Astrocyte of the cerebellum (primary cell): ENCODE measurements at regions not wholly inside any gene's neighbourhood (a gene's known extent, or its start where the extent isn't known, plus 50 kb on each side); places are given as distances from the start of the nearest gene placed in this dataset.
A peak's percentile ranks its signal among the peaks of the same experiment; 100 is the strongest.

ENCODE experiments used
- DNase-seq: peaks from one replicate; pipeline ENCODE4 v3.0.0-alpha.2; 2011; ENCODE audit warnings: low read depth
- H3K4me3 ChIP-seq: 2 replicates; pipeline ENCODE4 v1.5.1; 2011; ENCODE audit warnings: mild to moderate bottlenecking, low read depth, low read length, moderate library complexity
- in situ Hi-C: cut with HindIII; loops from 2 replicates; pipeline ENCODE4 v1.10.0; 2017; ENCODE audit warnings: low sequenced_read_pairs
- TF ChIP-seq, protein P1 (sequence below): IDR thresholded peaks from 2 replicates; pipeline ENCODE4 v1.5.1; 2012; ENCODE audit warnings: low read length, low read depth, moderate library complexity, mild to moderate bottlenecking; ENCODE audit errors: missing control alignments

- DNase-seq: no peak
- TF ChIP-seq, protein P1, sequence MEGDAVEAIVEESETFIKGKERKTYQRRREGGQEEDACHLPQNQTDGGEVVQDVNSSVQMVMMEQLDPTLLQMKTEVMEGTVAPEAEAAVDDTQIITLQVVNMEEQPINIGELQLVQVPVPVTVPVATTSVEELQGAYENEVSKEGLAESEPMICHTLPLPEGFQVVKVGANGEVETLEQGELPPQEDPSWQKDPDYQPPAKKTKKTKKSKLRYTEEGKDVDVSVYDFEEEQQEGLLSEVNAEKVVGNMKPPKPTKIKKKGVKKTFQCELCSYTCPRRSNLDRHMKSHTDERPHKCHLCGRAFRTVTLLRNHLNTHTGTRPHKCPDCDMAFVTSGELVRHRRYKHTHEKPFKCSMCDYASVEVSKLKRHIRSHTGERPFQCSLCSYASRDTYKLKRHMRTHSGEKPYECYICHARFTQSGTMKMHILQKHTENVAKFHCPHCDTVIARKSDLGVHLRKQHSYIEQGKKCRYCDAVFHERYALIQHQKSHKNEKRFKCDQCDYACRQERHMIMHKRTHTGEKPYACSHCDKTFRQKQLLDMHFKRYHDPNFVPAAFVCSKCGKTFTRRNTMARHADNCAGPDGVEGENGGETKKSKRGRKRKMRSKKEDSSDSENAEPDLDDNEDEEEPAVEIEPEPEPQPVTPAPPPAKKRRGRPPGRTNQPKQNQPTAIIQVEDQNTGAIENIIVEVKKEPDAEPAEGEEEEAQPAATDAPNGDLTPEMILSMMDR: no peak
- in situ Hi-C loops: no loop called here
These were observed 155.6 kb downstream of the SAMD5 start for GRCh38 chr6:147664092-147664491.

DNA sequence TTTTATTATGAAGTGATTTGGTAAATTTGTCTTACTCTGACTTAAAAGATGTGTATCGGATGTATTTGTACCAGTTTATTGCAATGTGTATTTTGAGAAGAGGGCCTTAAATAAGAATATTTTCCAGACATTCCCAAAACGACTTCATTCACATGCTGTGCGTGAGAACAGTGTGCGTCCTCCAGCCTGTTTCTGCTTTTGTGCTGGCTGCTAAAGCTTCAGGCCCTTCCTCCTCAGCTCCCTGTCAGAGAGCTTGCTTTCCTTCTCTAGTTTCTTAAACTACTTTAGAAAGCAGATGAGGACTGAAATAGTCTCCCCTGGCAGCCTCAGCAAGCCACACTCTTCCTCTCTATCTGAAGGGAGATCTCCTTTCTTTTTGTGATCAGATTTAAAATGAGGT is 157.8 kb downstream of the SAMD5 start:
- TF ChIP-seq, protein P1: no peak
- H3K4me3 ChIP-seq: no peak overlapping the region
- in situ Hi-C loops: no loop called here
- no peak for DNase-seq

More at GRCh38 chr6:147664092-147664491, 155.6 kb downstream of the SAMD5 start:
- no peak overlapping the region for H3K4me3 ChIP-seq

DNA sequence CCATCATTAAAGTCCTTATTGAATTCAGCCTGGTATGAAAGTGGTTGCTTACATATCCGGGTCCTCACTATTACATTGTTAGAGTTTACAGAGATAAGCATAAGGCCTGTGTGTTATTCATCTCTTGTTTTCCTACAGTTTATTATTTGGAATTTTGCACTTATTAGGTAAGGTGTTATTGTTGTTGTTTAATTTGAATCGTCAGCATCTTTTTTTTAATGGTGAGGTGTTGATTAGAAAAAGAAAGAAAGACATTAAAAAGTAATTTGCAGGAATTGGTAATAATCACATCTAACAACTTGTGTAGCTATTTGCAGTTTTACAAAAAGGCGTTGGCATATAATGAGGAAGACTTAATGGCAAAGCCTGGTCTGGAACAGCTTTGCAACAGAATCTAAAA is 158.6 kb downstream of the SAMD5 start:
- H3K4me3 ChIP-seq: no peak overlapping the region
- TF ChIP-seq, protein P1: no peak
- in situ Hi-C loops: no loop called here
- DNase-seq: no peak

GRCh38 chr6:147674099-147674498 is 165.6 kb downstream of the SAMD5 start:
- TF ChIP-seq, protein P1: no peak
- in situ Hi-C loops: no loop called here
- no peak overlapping the region for H3K4me3 ChIP-seq
- DNase-seq: no peak

DNA sequence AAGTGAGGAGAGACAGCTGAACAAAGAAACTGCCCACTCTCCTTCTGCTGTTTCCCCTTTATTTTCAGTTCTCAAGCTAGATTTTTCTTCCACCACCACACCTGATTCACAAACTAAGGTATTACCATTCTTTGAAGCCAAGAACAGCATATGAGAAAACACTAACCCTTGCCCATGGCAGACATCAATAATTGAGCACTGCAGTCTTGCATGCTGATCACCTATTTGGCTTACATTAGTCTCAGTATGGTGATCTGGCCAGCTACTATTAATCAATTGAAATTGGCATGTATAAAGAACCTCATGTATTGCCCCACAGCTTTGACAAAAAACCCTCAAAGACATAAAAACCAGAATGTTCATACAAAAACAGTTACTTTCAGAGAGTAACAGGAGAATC is 166.3 kb downstream of the SAMD5 start:
- in situ Hi-C loops: no loop called here
- TF ChIP-seq, protein P1: no peak
- H3K4me3 ChIP-seq: no peak overlapping the region
- DNase-seq: no peak

GRCh38 chr6:147675281-147675680 is 166.8 kb downstream of the SAMD5 start:
- TF ChIP-seq, protein P1: no peak
- no peak overlapping the region for H3K4me3 ChIP-seq
- in situ Hi-C loops: no loop called here
- peak; percentile 12 for DNase-seq
